ENCODE measurements at regions not wholly inside any gene's neighbourhood (a gene's known extent, or its start where the extent isn't known, plus 50 kb on each side); places are given as distances from the start of the nearest gene placed in this dataset.

DNA sequence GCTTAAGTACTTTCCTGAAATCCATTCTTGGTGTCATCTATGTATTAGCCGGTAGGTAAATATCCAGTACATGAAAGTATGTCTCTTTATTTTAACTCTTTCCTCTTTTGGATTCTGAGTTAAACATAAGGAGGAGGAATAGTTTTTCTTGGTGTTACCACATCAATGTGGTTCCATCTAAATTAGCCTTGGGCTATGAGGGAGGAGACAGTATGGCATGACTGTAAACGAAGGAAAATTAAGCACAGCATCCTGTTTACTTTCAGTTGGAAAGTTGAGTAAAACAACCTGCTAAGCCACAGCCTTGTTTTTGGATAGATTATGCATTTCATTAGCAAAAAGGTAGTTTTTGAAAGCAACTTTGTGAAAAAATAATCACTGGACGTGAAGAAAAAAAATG lies 693.0 kb upstream of the SOX9 start:
- TF ChIP-seq, protein P1, sequence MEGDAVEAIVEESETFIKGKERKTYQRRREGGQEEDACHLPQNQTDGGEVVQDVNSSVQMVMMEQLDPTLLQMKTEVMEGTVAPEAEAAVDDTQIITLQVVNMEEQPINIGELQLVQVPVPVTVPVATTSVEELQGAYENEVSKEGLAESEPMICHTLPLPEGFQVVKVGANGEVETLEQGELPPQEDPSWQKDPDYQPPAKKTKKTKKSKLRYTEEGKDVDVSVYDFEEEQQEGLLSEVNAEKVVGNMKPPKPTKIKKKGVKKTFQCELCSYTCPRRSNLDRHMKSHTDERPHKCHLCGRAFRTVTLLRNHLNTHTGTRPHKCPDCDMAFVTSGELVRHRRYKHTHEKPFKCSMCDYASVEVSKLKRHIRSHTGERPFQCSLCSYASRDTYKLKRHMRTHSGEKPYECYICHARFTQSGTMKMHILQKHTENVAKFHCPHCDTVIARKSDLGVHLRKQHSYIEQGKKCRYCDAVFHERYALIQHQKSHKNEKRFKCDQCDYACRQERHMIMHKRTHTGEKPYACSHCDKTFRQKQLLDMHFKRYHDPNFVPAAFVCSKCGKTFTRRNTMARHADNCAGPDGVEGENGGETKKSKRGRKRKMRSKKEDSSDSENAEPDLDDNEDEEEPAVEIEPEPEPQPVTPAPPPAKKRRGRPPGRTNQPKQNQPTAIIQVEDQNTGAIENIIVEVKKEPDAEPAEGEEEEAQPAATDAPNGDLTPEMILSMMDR (IDR thresholded peaks at IDR 0.05): no peak
- no peak for TF ChIP-seq EP300 (IDR thresholded peaks at IDR 0.05)
